ENCODE measurements at regions not wholly inside any gene's neighbourhood (a gene's known extent, or its start where the extent isn't known, plus 50 kb on each side); places are given as distances from the start of the nearest gene placed in this dataset.

DNA sequence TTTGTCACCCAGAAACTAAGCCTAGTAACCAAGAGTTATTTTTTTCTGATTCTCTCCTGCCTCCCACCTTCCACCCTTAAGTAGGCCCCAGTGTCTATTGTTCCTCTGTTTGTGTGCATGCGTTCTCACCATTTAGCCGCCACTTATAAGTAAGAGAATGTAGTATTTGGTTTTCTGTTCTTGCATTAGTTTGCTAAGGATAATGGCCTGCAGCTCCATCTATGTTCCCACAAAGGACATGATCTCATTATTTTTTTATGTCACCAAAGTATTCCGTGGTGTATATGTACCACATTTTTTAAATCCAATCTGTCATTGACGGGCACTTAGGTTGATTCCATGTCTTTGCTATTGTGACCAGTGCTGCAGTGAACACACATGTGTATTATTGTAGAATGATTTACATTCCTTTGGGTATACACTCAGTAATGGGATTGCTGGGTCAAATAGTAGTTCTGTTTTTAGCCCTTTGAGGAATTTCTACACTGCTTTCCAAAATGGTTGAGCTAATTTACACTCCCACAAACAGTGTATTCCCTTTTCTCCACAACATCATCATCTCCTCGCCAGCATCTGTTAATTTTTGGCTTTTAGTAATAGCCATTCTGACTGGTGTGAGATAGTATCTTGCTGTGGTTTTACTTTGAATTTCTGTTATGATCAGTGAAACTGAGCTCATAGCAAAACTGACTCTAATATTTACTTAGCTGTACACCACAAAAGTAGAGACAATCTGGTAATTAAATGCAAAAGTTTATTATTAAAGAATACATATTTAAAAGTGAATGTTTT lies 660.1 kb upstream of the SLC8A1 start:
- no peak for TF ChIP-seq CTCF (IDR thresholded peaks at IDR 0.05 in 8 of 11, conservative IDR thresholded peaks at IDR 0.05 in 3 of 11)
- no peak for TF ChIP-seq POLR2AphosphoS5 (IDR thresholded peaks at IDR 0.05)
